ENCODE measurements at regions not wholly inside any gene's neighbourhood (a gene's known extent, or its start where the extent isn't known, plus 50 kb on each side); places are given as distances from the start of the nearest gene placed in this dataset.

GRCh38 chr5:15424769-15425168 is 75.2 kb upstream of the FBXL7 start:
- no peak for TF ChIP-seq EZH2 (IDR thresholded peaks at IDR 0.05; ENCODE audit: borderline replicate concordance, insufficient read depth, low read depth, low read length, poor library complexity, severe bottlenecking)
- TF ChIP-seq CTCF (IDR thresholded peaks at IDR 0.05), result no peak

Measured in B cell (primary cell).